HG03520 (cell line): ENCODE measurements at regions not wholly inside any gene's neighbourhood (a gene's known extent, or its start where the extent isn't known, plus 50 kb on each side); places are given as distances from the start of the nearest gene placed in this dataset.
"Not testable (repeated sequence)": the region's sequence is repeated elsewhere in the genome, so short reads cannot be mapped to it uniquely, and the experiment has no call there.

Source experiments
- ATAC-seq: cut with Tn5 transposase; IDR thresholded peaks from one replicate; pipeline ENCODE4 v1.9.1; 2021; ENCODE audit warnings: mild to moderate bottlenecking, moderate library complexity; ENCODE audit not compliant: unreplicated experiment

DNA sequence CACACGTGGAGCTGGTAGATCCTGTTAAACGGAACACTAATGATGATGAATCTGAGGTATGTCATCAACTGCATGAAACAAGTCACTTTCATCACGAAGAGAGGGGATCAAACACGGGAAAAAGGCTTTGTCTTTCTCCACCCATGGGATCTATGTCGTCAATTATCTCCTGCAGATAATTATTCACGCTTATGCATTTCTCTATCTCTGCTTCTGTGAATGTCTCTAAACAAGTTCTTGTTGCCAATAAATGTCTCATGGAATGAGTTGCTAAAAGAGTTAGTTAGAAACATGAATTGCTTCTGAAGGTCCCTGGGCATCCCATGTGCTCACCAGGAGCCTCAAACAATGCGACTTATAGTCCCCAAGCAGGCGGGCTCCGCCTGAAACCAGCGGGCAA is 1228.2 kb upstream of the TMEM132C start:
- no peak for ATAC-seq

DNA sequence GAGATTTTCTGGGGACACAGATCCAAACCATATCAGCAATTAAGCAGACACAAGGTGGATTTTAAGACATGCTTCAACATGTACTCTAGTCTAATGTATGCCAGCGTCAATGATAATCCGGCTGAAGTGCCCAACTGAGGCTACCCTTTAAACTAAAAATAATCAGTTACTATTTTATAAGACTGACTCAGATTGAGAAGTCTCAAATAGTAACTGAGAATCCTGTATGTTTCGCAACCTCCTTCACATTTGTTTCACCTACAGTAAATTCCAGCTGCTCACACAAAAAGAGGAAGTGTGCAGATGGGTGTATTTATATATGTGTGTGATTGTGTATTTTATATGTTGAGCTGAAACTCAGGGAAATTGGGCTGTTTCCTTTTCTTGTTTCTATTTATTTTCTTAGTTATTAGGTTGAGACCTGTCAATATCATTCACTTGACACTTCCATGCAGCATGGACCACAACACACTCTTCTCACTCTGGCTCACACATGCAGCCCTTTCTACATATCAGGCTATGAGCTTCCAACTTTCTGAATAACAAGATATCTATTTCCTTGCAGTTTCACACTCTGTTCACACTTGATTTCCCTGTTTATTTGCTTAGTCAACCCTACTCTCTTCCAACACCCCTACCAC is 1224.9 kb upstream of the TMEM132C start:
- ATAC-seq: peak; percentile 90

DNA sequence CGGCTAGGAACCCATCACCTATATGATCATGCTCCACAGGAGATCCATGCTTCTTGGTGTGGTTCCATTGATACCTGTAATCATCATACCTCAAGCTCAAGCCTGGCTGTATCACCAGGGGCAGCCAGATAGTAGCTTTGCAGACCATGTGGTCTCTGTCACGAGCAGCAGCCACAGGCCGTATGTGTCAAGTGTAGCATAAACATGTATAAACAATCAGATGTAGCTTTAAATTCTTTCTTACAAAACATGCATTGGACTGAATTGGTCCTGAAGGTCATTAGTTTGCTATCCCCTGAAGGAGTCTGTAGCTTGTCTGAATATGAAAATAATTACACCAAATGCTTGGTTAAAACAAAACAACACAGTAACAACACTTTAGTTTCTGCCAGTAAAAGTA is 1223.2 kb upstream of the TMEM132C start:
- no peak for ATAC-seq

DNA sequence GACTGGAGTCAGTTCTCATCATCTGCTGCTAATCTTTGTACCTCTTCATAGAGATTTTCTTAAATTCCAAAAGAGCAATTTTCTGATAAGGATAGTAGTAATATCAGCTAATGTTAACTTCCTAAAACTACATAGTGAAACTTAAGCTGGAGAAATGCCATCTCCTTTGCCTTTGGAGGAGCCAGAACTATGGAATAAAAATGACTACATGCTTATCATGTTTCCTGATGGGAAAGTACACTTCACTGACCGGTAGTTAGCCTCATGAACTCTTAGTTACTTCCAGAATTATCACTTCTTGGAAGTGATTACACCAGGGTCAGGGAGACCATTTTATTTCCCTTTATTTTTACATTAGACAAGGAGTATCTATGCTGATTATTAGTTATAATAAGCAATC is 1222.1 kb upstream of the TMEM132C start:
- no peak for ATAC-seq

DNA sequence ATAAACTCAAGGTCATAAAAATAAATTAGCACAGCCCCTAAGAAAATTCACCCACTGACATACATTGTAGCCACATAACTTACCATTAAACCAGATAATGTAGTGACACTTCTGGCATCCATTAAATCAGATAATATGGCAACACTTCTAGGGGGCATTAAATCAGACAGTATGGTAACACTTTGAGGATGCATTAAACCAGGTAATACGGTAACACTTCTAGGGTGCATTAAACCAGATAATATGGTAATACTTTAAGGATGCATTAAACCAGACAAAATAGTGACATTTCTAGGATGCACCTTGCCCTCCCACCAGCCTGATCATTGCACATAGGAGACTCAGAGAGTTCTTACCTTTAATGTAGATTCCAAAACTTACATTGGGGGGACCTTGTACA is 1220.5 kb upstream of the TMEM132C start:
- ATAC-seq: no peak

DNA sequence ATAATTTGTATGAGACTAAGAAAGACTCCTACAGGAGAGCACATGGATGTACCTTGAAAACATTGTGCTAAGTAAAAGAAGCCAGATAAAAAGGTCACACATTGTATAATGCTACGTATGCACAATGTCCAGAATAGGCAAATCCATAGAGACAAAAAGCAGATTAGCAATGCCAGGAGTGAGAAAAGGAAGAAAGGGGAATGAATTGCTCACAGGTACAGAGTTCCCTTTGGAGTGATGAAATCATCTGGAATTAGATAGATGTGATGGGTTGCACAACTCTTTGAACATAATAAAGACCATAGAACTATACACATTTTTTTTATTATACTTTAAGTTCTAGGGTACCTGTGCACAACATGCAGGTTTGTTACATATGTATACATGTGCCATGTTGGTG is 1218.9 kb upstream of the TMEM132C start:
- ATAC-seq: no peak

DNA sequence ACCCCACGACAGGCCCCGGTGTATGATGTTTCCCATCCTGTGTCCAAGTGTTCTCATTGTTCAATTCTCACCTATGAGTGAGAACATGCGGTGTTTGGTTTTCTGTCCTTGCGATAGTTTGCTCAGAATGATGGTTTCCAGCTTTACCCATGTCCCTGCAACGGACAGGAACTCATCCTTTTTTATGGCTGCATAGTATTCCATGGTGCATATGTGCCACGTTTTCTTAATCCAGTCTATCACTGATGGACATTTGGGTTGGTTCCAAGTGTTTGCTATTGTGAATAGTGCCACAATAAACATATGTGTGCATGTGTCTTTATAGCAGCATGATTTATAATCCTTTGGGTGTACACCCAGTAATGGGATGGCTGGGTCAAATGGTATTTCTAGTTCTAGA is 1218.4 kb upstream of the TMEM132C start:
- not testable (repeated sequence) for ATAC-seq

DNA sequence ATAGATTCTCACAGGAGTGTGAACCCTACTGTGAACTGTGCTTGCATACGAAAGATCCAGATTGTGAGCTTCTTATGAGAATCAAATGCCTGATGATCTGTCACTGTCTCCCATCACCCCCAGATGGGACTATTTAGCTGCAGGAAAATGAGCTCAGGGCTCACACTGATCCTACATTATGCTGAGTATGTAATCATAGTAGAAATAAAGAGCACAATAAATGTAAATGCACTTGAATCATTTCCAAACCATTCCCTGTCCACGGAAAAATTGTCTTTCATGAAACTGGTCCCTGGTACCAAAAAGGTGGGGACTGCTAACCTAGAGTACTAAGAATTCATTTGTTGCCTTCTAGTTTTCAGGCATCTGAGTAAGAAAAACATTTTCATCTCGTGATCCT is 1215.8 kb upstream of the TMEM132C start:
- ATAC-seq: no peak

DNA sequence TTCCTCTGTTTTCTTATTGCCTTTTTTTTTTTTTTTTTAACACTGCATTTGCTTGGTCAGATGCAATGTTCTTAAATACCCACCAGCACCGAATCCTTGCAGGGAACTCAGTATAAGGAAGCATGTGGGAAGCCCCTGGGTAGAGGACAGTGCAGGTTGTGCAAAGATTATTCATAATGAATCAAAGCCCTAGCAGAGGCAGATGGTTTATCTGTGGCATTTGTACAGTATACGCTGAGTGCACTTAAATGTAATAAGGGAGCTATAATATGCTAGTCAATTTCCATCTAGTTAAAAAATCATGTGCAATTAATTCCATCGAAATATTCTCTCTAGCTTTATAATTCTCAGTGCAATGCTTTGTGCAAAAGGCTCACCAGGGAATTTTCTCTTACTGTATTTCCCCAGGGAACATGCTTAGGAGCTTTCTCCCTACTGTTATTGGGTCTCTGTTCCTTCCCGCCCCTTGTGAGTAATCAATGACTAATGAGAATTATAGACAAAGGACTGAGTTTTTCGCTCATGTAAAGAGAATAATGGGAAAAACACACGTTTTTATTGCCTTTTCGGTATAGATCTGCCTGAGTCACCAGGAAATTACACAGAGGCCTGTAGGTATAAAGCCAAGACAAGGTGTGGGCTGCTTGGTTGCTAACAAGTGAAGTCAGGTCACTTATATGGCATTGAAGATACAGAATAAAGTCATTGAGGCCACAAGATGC is 1214.3 kb upstream of the TMEM132C start:
- ATAC-seq: no peak

DNA sequence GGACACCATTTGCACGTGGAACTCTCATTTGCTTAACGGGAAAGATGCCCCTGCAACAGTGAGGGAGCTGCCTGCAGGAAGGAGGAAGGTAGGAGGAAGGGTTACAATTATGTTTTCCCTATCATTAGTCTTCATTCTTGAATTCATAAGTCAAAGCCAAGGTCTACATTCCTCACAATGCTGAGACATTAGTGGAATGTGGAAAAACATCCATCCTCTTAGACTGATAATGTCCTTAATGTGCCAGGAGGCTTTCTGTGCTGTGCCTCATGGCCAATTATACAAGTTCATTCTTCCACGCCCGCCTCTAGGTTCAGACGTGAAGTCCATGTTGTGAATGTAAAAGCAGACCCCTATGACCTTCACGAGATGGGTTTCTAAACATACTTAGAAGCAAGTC is 1212.4 kb upstream of the TMEM132C start:
- ATAC-seq: no peak

DNA sequence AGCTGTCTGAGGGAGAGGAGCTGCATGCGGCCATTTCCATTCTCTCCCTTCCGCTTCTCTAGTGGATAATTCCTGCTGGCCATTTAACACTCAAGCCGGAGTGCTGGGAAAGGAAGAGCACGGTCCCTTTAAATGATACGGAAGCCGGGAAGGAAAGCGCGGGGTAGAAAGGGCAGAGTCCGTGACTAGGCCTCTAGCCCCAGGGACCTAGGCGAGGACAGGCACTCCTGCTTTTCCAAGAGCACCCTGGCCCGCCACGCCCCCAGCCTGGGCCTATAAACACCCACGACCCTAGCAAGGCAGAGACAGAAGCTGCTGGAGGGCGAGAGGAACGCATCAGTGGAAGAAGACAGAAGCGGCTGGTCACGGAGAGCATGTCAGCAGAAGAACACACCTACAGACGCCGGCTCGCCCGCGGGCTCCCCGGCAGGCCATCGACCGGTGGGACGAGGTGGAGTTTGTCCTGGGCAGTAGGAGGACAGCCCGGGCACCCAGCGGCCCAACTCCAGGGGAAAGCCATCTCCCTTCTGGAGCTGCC is 1206.6 kb upstream of the TMEM132C start:
- ATAC-seq: no peak

DNA sequence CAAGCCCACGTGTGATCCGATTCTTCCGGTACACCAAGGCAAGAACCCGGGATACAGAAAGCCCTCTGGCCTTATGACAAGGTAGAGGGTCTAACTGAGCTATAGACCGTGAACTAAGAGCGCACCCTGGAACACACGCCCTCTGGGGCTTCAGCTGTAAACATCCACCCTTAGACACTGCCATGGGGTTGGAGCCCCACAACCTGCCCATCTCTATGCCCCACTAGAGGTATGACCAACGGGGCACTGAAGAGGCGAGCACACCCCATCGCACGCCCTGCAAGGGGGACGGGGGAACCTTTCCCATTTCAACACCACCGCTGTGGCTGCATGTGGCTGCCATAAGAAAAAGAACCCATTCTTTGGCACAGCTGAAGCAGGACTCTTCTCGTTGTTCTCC is 1206.0 kb upstream of the TMEM132C start:
- no peak for ATAC-seq

DNA sequence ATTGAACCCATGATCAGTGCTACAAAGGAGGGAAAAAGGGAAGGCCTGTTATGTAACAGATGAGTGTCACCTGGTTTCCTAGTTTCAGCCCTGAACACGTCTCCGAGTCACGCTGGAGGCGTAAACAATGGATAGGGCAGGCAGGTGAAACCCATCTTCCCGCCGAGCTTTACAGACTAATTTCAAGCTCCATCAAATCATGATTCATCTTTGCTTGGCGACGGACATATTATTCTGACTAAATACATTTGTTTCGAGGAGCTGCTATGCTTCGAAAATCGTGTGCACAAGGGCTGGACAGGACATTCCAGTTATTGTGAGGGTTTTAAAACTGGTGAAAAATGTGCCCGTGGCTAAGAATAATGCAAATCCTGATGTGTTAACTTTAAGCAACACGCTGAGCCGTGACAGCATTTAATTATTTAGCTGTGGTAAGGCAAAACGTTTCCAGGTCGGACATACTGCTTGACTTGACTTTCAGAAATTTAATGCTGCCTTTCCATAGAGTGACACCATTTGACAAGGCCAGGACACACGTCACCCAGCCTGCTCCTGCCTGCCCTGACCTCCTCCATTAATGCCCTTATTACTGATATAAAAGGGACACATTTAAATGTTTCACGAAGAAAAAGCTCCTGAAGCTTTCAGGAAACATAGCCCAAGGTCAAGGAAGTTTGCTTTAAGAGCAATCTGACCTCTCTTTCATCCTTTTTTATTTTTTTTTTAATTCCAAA is 1203.5 kb upstream of the TMEM132C start:
- ATAC-seq: no peak

DNA sequence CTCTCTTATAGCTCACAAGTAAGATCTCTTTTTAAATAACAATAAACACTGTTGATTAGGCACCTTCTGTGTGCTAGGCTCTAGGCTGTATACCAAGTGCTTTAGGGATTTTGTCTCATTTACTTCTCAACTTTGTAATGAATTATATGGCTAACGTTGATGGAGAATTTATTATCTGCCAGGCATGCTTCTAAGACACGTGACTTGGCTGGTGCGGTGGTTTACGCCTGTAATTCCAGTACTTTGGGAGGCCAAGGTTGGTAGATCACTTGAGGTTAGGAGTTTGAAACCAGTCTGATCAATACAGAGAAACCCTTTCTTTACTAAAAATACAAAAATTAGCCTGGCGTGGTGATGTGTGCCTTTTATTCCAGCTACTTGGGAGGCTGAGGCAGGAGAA is 1202.8 kb upstream of the TMEM132C start:
- no peak for ATAC-seq

DNA sequence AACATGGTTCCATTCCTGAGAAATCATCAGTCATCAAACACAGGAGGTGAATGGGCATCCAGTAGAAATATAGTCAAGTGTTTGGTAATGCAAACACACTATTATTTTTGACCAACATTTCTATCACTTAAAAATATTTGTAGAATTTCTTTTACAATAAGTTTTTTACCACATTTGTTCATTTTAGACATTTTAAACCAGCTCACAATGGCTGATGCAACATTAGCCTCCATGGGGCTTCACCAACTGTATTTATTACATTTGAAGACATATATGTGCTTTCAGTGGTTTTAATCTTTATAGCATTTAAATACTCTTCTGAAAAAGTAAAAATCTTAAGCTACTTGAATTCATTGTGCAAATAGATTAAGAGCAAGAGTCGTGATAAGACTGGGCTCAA is 1201.4 kb upstream of the TMEM132C start:
- no peak for ATAC-seq

DNA sequence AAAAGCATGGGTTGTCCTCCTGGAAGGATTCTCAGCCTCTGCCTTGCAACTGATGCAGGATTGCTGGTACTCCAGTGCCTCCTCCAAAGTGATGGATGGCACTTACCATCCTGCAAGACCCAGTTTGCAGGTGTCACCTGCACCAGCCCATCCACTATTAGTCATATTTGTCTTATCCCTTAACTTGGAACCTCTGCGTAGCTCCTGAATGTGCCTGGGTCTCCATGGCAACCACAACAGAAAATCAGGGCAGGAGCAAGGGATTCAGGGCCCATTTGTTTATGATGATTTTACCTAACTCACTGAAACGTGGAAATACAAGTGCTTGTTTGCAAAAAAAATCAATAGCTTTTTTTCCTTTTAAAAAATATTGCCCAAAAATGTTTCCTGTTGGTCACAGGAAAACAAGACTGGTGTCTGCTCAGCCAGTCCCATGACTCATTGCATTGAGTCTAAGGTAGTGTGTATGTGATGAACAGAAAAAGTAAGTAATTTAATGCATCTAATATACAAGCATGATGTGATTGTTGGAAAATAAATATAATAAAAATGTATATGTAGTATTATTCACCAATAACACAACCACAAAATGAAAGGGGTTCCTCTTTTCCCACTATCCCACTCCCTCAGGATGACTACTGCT is 1196.3 kb upstream of the TMEM132C start:
- ATAC-seq: no peak

DNA sequence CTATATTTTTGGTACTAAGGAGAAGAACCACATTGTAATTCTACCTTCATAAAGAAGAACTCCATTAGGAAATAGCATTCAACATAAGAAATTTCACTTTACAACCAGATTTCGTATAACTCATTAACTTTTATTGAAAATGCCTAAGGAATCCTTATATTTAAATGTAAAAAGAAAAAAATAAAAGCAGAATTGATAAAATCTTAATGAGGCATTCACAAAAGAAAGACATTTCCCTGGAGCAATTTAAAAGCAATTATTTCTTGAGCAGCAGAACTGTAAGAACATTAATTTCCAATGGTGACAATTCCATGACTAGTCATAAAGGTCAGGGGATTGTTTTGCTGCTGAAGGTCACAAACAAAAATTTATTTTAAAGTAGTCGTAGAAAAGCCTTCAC is 1192.8 kb upstream of the TMEM132C start:
- ATAC-seq: no peak

DNA sequence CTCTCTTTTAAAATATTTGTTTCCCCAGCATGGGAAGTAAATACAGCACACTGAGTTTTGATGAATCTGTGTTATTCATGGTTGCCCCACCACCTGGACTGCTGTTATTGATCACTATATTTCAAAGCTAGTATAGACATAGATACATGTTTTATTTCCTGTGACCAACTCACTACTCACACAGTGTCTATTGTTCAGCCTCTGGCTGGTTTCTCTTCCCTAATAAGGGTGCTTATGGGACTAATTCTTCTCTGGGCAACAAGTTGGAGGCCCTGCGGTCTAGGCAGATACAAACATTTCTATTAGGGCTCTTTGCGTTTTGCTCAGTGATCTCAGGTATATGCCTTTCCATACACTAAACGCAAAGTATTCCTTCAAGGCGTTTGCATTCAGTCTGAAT is 1191.0 kb upstream of the TMEM132C start:
- no peak for ATAC-seq

DNA sequence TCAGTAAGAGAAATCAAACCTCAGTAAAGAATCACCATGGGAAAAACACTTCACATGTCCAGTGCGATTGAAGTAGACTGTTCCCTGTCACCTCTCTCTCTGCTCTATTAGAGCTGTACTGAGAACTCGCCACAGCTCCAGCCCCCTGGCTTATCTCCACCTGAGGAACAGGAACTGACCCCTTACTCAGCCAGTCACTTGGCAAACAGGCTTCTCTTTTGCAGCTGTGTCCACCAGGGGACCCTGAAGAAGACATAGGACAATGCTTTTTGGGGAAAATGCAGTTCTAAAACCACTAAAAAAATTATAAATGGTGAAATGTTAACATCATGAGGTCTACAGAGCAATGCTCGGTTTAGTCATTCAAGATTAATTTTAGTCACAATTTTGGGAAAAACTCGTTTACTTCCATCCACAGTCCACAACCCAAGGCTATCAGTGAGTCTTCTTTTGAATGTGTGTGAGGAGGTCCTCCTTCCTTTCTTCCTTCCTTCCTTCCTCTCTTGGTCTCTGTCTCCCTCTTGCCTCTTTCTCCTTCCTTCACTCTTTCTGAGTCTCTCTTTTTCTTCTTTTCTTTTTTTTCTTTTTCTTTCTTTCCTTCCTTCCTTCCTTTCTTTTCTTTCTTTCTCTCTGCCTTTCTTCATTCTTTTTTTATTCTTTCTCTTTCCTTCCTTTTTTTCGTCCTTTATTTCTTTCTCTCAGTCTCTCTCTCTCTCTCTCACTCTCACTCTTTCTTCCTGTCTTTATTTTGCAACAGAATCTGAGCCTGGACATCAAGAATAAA is 1189.5 kb upstream of the TMEM132C start:
- no peak for ATAC-seq

DNA sequence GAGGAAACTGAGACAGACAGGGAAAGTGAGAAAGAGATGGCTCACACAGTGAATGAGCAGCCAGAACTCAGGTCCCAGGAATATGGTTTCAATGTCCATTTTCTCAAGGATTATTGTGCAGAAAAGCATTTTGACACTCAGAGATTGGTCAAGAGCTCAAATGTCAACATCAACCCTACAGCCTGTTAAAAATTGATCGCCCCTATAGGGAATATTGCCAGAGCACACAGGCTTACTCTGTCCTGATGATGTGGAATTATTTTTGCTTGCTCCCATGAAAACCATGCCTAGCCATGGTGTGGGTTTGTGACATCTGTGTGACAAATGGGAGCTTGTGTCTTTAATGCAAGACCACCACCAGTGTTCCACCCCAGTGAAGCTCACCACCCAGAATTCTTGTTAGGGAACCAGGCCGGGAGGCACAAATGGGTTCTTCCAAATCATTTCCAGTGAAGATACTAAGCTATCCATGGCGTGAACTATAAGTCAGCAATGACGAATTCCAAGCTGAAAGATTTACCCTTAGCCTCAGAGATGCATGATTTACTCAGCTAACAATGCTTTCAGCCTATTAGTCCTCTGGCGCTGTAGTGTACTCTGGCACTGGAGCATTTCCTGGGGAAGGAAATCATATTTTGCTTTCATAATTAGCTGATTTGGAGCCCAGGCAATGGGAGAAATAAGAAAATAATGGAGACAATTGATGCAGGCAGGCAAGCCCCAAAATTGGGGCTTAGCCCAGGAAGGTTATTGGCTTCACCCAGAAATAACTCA is 1188.2 kb upstream of the TMEM132C start:
- ATAC-seq: no peak
